Neural cell (in vitro differentiated cells): ENCODE measurements at regions not wholly inside any gene's neighbourhood (a gene's known extent, or its start where the extent isn't known, plus 50 kb on each side); places are given as distances from the start of the nearest gene placed in this dataset.

Source experiments
- EZH2 ChIP-seq: fragments of 200-600, 300-800 bp; shearing (Covaris generic), sonication (generic); IDR thresholded peaks from 2 replicates; pipeline ENCODE4 v1.6.1; 2014; ENCODE audit warnings: antibody characterized with exemption, low read length, borderline replicate concordance, mild to moderate bottlenecking; ENCODE audit not compliant: insufficient read depth, poor library complexity, severe bottlenecking
- POLR2AphosphoS5 ChIP-seq: IDR thresholded peaks from 2 replicates; pipeline ENCODE4 v1.6.1; 2012
- RAD21 ChIP-seq: fragments of 450-650 bp; conservative IDR thresholded peaks from 2 replicates; pipeline ENCODE4 v1.6.1; 2014; ENCODE audit warnings: antibody characterized with exemption, mild to moderate bottlenecking, moderate library complexity
- TF ChIP-seq, protein P1 (sequence below): fragments of 450-650 bp; IDR thresholded peaks from 2 replicates; pipeline ENCODE4 v1.5.1; 2014; ENCODE audit warnings: antibody characterized with exemption, mild to moderate bottlenecking, moderate library complexity; ENCODE audit not compliant: poor library complexity, severe bottlenecking
- TF ChIP-seq, protein P2 (sequence below): IDR thresholded peaks from 2 replicates; pipeline ENCODE4 v1.6.1; 2012; ENCODE audit warnings: borderline replicate concordance

DNA sequence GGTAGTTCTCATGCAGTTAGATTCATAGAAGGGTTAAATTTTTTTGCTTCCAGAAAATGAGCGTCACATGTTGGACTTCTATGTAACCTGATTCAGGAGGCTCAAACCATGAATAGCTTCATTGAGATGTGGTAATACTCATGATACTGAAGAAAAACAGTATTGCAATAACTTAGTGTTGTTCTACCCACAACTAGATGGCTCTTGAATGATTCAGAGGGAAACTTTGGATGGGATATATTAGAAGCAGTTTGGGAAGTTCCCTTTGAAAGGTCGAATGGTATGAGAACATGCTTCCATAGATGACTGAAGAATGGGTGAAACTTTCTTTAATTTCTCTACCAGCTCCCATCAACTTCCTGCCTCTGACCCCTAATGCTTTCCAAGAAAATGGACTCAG is 211.7 kb upstream of the PTGFR start:
- TF ChIP-seq RAD21 (no peak), POLR2AphosphoS5 (no peak), EZH2 (no peak)
- TF ChIP-seq, protein P1, sequence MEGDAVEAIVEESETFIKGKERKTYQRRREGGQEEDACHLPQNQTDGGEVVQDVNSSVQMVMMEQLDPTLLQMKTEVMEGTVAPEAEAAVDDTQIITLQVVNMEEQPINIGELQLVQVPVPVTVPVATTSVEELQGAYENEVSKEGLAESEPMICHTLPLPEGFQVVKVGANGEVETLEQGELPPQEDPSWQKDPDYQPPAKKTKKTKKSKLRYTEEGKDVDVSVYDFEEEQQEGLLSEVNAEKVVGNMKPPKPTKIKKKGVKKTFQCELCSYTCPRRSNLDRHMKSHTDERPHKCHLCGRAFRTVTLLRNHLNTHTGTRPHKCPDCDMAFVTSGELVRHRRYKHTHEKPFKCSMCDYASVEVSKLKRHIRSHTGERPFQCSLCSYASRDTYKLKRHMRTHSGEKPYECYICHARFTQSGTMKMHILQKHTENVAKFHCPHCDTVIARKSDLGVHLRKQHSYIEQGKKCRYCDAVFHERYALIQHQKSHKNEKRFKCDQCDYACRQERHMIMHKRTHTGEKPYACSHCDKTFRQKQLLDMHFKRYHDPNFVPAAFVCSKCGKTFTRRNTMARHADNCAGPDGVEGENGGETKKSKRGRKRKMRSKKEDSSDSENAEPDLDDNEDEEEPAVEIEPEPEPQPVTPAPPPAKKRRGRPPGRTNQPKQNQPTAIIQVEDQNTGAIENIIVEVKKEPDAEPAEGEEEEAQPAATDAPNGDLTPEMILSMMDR: no peak
- TF ChIP-seq, protein P2, sequence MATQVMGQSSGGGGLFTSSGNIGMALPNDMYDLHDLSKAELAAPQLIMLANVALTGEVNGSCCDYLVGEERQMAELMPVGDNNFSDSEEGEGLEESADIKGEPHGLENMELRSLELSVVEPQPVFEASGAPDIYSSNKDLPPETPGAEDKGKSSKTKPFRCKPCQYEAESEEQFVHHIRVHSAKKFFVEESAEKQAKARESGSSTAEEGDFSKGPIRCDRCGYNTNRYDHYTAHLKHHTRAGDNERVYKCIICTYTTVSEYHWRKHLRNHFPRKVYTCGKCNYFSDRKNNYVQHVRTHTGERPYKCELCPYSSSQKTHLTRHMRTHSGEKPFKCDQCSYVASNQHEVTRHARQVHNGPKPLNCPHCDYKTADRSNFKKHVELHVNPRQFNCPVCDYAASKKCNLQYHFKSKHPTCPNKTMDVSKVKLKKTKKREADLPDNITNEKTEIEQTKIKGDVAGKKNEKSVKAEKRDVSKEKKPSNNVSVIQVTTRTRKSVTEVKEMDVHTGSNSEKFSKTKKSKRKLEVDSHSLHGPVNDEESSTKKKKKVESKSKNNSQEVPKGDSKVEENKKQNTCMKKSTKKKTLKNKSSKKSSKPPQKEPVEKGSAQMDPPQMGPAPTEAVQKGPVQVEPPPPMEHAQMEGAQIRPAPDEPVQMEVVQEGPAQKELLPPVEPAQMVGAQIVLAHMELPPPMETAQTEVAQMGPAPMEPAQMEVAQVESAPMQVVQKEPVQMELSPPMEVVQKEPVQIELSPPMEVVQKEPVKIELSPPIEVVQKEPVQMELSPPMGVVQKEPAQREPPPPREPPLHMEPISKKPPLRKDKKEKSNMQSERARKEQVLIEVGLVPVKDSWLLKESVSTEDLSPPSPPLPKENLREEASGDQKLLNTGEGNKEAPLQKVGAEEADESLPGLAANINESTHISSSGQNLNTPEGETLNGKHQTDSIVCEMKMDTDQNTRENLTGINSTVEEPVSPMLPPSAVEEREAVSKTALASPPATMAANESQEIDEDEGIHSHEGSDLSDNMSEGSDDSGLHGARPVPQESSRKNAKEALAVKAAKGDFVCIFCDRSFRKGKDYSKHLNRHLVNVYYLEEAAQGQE: no peak
